ENCODE measurements at regions not wholly inside any gene's neighbourhood (a gene's known extent, or its start where the extent isn't known, plus 50 kb on each side); places are given as distances from the start of the nearest gene placed in this dataset.
"Not testable (repeated sequence)": the region's sequence is repeated elsewhere in the genome, so short reads cannot be mapped to it uniquely, and the experiment has no call there.

DNA sequence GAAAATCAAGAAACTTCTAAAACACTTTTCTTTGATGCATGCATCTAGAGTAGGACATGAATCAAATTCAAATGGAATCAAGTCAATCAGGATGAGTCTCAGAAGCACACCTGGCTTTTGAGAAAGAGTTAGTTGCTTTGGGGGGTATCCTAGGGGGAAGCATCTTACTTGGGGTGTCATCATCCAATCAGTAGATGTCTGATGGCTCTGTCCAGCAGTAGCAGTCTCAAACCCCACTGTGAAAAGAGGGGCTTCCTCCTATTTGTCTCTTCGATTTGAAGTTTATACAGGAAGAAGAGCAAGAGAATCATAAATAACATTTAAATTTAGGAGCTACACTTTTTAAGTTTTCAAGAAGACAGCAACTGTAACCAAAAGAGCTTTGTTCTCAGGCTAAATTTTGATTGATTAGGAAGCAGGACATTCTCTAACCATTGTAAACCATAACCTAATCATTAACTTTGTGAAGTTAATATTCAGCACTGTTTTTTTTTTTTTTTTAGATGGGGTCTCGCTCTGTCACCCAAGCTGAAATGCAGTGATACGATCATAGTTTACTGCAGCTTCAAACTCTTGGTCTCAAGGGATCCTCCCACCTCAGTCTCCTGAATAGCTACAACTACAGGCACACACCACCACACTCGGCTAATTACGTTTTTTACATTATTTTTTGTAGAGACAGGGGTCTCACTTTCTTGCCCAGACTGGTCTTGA lies 614.7 kb downstream of the CSNK1G3 start:
- no peak for DNase-seq (ENCODE audit: low spot score)

DNA sequence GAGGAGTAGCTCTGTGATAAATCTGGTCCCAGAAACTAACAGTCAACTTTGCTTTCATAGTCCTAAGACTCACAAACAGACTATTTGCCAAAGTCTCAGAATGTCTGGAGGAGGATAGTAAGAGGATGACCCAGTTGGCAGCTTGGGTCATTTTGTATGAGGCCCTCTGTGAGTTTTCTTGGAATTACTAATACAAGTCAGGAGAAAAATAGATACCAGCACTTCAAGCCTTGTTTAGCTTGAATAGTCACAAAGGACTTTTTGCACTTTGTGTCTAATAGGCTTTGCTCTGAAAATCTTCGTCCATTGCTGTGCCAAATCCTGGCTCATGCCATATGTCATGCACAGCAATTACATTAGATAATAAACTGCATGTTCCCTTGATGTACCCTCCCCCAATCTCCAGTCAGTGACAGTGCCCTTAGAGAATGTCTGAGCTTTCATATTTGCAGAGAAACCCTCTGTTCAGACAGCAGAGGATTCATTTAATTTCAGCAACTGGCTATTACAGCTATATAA lies 612.8 kb downstream of the CSNK1G3 start:
- DNase-seq (ENCODE audit: low spot score) = no peak

GRCh38 chr5:124121198-124121597 lies 609.2 kb downstream of the CSNK1G3 start:
- DNase-seq (ENCODE audit: low spot score) = no peak

DNA sequence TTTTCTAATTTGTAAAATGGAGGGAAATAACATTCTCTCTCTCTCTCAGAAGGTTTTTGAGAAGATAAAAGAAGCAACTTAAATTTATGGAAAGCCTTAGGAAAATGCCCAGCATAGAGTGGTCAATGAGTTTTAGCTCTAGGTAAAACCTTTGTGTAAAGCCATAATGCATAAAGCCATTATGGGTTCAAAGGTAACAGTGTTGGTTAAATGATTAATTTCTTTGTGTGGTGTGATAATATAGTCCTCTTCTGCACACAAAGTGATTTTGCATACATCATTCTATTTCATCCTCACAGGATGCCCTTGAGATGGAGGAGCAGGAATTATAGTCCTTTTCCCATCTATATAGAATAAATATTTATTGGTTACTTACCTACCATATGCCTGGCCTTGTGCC lies 602.9 kb downstream of the CSNK1G3 start:
- no peak for DNase-seq (ENCODE audit: low spot score)

DNA sequence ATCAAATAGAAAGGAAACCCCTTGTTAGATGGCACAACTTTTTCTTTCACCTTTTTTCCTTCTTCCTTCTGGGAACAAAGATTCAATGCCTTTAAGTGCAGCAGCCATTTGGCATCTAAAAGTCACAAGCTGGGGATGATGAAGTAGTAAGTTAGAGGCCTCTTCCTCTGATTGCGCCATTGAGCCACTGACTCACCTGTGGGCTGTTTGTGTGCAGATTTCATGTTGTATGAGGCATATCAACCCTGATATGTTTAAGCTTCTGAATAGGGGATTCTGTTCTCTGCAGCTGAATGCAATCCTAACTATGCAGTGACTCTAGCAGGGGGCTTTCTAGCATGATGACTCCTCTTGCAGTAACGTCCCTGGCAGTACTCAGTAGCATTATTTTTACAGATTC lies 599.9 kb downstream of the CSNK1G3 start:
- no peak for DNase-seq (ENCODE audit: low spot score)

- no peak for DNase-seq (ENCODE audit: low spot score)
Observed at GRCh38 chr5:124110942-124111341, 599.0 kb downstream of the CSNK1G3 start.

GRCh38 chr5:124105326-124105725 lies 593.3 kb downstream of the CSNK1G3 start:
- no peak for DNase-seq (ENCODE audit: low spot score)

- DNase-seq (ENCODE audit: low spot score) = no peak
Observed at GRCh38 chr5:124104821-124105220, 592.8 kb downstream of the CSNK1G3 start.

DNA sequence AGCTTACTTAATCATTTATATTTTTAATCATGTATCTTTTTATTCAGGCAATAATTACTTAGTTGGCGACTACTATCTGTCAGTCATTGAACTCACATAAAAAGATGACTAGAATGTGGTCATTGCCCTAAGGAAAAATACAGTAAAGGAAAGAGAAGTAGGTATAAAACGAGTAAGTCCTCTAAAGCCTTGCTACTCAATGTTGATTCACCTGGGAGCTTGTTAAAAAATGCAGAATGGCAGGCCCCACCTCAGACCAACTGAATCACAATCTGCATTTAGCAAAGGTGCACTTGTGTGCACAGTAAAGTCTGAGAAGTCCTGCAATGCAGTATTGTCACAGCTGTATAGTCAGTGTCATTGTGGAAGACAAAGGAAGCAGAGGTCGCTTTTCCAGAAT lies 592.4 kb downstream of the CSNK1G3 start:
- no peak for DNase-seq (ENCODE audit: low spot score)

- DNase-seq (ENCODE audit: low spot score) = no peak
Observed at GRCh38 chr5:124103671-124104070, 591.7 kb downstream of the CSNK1G3 start.

DNA sequence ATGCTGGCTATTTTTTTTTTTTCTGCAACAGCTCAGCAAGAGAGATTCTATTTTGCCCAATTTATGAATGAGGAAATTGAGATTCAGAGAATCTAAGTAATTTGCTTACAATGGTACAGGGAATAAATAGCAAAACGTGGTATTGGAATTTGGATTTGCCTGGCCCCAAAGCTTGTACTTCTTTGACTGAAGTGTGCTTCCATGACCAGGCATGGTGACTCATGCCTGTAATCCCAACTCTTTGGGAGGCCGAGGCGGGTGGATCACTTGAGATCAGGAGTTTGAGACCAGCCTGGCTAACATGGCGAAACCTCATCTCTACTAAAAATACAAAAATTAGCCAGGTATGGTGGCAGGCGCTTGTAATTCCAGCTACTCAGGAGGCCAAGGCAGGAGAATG lies 591.1 kb downstream of the CSNK1G3 start:
- DNase-seq (ENCODE audit: low spot score) = not testable (repeated sequence)

DNA sequence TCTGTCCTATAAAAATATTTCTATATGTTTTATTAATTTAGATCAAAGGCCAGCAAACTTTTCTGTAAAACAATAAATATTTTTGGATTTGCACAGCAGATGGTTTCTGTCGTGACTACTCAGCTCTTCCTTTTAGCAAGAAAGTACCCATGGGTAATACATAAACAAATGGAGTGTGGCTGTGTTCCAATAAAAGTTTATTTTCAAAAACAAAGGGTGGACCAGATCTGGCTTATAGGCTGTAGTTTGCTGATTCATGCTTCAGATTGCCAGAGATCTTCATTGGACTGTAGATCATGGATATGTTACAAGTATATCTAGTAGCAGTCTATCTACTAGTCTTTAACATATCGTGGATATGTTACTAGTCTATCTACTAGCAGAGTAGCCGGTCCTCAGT lies 590.5 kb downstream of the CSNK1G3 start:
- DNase-seq (ENCODE audit: low spot score) = no peak

DNA sequence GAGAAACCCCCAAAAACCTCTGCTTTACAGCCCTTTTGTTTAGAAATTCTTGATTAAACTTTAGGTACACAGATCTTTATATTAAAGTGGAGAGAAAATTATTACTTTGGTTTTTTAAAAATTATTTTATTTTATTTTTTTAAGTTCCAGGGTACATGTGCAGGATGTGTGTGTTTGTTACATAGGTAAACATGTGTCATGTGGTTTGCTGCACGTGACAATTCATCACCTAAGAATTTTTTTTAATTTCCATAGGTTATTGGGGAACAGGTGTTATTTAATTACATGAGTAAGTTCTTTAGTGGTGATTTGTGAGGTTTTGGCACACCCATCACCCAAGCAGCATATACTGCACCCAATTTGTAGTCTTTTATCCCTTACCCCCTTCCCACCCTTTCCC lies 581.7 kb downstream of the CSNK1G3 start:
- DNase-seq (ENCODE audit: low spot score) = no peak

DNA sequence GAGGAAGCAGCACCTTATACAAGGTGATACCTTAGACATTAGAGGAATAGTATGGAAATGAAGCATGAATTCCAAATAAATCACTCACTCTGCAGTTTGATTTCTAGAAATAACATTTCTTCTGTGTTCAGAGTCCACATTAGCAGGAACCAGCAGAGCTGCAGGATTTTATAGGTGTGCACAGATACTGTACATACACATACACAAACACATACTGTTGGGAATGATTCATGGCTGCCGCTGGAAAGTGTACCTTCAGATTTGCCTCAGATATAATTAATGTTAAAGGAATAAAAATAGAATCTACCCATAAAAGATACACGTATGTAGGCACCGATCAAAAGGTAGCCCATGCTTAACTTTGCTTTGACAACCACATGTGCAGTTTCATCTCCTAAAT lies 578.1 kb downstream of the CSNK1G3 start:
- no peak for DNase-seq (ENCODE audit: low spot score)

DNA sequence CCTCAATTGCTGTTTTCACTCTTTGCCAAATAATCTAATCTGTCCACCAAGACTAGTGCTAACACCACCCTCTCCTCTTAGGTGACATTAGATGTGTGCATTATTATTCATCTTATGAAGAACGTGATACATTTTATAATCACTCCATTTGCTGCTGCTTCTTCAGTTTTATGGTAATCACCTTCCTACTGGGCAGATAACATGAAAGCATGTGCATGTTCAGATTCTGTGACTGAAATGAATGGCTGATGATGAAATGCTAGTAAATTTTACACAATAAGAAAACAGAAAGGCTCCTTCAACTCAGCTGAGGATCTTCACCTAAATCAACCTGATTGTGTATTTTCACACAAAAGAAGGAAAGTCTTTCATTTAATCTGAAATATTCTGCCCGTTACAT lies 577.6 kb downstream of the CSNK1G3 start:
- no peak for DNase-seq (ENCODE audit: low spot score)

DNA sequence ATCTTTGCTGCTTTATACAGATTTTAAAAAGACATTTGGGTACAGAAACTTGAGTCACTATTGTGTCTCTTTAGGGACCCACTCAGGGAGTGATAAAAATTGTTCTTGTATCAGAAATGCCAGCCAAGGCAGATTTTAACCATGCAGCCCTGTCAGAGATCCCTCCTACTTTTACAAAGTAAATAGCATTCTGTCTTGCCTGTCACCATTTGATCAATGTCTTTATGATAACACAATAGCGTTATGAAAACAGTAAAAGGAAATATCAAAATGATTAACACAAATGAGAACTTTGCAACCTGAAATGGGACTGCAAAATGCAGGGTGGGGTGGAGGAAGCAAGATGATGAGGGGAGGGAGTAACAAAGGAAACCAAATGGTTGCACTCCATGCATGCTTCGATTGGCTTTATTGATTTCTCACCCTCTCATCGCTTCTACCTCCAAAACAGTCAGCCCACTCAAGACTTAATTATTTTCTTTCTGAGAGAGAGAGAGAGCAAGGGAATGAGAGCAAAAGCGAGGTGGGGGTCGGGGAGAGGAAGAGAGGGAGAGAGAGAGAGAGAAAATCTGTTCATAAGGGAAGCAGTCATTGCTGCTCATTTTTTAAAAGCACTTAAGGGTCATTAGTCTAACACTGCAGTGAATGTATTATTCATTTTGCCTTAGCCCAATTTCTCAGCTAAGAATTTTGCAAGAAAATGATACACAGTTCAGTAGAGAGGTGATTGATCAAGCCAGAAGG lies 576.5 kb downstream of the CSNK1G3 start:
- DNase-seq (ENCODE audit: low spot score) = no peak

DNA sequence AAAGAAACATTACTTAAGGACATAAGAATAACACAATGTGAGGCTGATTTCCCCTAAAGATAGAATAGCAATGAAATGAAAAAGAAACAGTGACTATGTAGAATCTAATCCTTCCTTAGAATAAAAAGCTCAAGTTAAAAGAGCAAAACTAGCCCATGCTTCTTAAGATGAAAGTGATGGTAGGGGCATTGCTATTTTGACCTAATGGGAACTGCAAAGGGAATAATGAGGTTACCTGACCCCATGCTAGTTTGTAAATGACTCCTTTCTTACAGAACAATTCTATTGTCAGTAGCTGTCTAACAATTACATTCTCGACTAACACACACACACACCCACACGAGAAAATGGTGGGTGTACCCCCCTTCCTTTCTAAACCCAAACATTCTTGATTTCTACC lies 575.8 kb downstream of the CSNK1G3 start:
- no peak for DNase-seq (ENCODE audit: low spot score)

DNA sequence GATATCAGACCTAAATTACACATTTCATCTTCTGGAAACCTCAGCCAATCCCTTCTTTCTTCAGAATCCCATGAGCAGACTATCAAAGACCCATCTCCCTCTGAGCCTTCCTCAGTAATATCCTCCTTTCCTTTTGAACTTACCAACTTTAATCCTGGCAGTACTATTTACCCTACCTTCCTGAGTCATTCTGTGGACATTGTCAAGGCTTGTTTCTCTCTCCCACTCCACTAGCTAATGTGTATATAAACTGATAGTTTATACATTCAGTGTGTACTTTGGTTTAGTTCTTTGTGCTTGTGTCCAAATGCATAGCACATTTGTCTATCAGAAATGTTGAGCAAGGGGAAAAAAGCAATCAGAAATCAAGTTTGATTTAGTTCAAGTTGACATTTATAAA lies 568.3 kb downstream of the CSNK1G3 start:
- DNase-seq (ENCODE audit: low spot score) = no peak

GRCh38 chr5:124079062-124079461 lies 567.1 kb downstream of the CSNK1G3 start:
- no peak for DNase-seq (ENCODE audit: low spot score)

GRCh38 chr5:124074500-124074899 lies 562.5 kb downstream of the CSNK1G3 start:
- DNase-seq (ENCODE audit: low spot score) = no peak

- DNase-seq (ENCODE audit: low spot score) = no peak
Observed at GRCh38 chr5:124072570-124072969, 560.6 kb downstream of the CSNK1G3 start.

DNA sequence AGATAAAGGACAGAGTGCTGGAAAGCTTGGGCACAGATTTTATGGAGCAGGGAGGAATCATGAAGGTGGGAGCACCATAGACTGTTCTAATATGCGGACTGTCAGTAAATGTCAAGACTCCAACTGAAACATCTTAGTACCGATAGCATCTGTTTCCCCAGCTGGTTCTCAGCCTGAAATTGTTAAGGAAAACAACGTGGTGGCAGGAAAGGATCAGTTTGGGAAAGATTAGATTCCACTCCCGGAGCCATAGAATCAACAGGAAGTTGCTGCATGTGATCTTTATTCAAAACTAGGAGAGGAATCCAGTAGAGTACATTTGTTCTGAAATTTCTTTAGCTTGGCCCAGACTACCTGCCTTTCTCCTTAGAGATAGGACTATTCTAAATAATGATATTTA lies 559.1 kb downstream of the CSNK1G3 start:
- DNase-seq (ENCODE audit: low spot score) = no peak

- DNase-seq (ENCODE audit: low spot score) = no peak
Observed at GRCh38 chr5:124065508-124065907, 553.5 kb downstream of the CSNK1G3 start.

- DNase-seq (ENCODE audit: low spot score) = no peak
Observed at GRCh38 chr5:124064956-124065355, 553.0 kb downstream of the CSNK1G3 start.

All from Ammon's horn (tissue), 1 donor.